ENCODE measurements at regions not wholly inside any gene's neighbourhood (a gene's known extent, or its start where the extent isn't known, plus 50 kb on each side); places are given as distances from the start of the nearest gene placed in this dataset.
"Not testable (repeated sequence)": the region's sequence is repeated elsewhere in the genome, so short reads cannot be mapped to it uniquely, and the experiment has no call there.

DNA sequence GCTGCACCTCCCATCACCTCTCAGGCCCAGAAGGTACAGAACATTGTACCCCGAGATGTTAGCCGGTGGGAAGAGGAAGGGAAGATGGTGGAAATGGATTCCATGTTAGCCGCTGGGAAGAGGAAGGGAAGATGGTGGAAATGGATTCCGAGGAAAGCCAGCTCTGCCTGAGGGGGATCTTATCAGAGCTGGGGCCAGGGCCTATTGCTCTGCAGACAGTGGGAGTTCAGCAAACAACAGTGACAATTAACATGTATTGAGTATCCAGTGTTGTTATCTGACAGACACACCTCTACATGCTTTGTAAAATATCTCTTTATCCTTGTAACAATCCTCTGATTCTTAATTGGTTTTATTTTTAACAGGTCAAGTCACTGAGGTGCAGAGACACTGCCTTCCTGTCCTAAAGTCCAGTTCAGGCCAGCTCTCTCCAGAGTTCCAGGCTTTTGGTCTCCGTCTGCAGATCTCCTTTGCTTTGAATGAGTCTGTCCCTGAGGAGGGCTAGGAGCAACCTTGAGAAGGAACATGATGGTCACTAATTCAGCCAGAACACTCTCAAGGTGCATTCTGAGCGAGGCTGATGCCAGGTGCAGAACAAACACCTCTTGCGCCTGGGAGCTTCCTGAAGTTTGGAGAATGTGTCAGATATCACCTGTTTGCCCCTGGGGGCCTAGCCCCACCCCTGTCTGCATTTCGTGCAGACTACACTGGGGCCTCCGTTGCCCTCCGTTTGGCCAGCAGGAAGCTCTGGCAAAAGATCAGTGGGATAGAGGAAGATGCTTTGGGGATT is 82.4 kb upstream of the PODXL start:
- Histone ChIP-seq H3K36me3 (no peaks in the 10 kb centered on the region), H3K27me3 (no peaks in the 10 kb centered on the region), H3K27ac (no peak overlapping the region), H3K4me3 (no peak overlapping the region), H3K9me3 (no peaks in the 10 kb centered on the region), H3K4me1 (no peaks in the 10 kb centered on the region)
- TF ChIP-seq, protein P1, sequence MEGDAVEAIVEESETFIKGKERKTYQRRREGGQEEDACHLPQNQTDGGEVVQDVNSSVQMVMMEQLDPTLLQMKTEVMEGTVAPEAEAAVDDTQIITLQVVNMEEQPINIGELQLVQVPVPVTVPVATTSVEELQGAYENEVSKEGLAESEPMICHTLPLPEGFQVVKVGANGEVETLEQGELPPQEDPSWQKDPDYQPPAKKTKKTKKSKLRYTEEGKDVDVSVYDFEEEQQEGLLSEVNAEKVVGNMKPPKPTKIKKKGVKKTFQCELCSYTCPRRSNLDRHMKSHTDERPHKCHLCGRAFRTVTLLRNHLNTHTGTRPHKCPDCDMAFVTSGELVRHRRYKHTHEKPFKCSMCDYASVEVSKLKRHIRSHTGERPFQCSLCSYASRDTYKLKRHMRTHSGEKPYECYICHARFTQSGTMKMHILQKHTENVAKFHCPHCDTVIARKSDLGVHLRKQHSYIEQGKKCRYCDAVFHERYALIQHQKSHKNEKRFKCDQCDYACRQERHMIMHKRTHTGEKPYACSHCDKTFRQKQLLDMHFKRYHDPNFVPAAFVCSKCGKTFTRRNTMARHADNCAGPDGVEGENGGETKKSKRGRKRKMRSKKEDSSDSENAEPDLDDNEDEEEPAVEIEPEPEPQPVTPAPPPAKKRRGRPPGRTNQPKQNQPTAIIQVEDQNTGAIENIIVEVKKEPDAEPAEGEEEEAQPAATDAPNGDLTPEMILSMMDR (IDR thresholded peaks at IDR 0.05), result no peak
- intact Hi-C loops (cut with DNase I), result no loop called here
- DNase-seq (ENCODE audit: low spot score in 2 of 2), result no peak

DNA sequence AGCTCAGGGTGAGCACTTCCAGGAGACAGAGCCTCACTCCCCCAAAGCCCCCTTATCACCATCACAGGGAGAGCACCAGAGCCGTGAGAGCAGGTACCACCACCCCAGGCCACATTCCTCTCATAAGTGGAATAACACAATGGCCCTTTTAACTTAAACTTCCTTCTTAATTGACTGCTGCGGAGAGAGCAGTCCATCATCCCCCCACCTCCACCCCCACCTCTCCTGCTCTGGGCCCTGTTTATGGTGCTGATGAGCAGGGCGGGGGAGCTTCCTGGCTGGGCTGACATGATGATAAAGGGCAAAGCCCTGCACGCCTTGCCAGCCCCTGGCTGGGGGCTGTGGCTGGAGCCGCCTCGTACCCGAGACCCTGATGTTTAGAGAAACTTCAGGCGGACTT is 81.4 kb upstream of the PODXL start:
- H3K9me3 ChIP-seq, result no peaks in the 10 kb centered on the region
- no peak overlapping the region for H3K4me3 ChIP-seq
- intact Hi-C loops (cut with DNase I), result no loop called here
- H3K27ac ChIP-seq, result no peak overlapping the region
- H3K36me3 ChIP-seq, result no peaks in the 10 kb centered on the region
- no peaks in the 10 kb centered on the region for H3K4me1 ChIP-seq
- H3K27me3 ChIP-seq, result no peaks in the 10 kb centered on the region
- DNase-seq (ENCODE audit: low spot score in 2 of 2), result no peak
- TF ChIP-seq, protein P1 (IDR thresholded peaks at IDR 0.05), result no peak

DNA sequence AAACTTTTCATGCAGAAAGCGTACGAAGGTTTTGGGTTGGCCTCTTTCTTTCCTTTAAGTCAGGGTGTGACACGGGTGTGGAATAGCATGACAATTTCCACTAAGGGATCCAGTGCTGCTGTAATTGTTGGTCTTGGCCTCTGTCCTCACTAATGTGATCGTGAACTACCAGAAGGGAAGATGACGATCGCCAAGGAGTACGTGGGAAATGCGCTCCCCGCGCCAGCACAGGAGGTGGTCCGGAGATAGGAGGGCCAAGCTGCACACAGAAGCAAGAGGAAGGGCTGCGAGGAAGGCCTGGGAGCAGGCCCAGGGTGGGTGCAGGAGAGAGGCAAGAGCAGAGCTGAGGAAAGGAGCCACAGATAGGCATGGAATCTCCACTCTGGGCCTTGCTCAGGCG is 79.7 kb upstream of the PODXL start:
- no peaks in the 10 kb centered on the region for H3K27me3 ChIP-seq
- H3K9me3 ChIP-seq, result no peaks in the 10 kb centered on the region
- TF ChIP-seq, protein P1 (IDR thresholded peaks at IDR 0.05), result no peak
- no peaks in the 10 kb centered on the region for H3K4me1 ChIP-seq
- H3K36me3 ChIP-seq, result no peaks in the 10 kb centered on the region
- H3K27ac ChIP-seq, result no peak overlapping the region
- H3K4me3 ChIP-seq, result no peak overlapping the region
- intact Hi-C loops (cut with DNase I), result no loop called here
- no peak for DNase-seq (ENCODE audit: low spot score in 2 of 2)

DNA sequence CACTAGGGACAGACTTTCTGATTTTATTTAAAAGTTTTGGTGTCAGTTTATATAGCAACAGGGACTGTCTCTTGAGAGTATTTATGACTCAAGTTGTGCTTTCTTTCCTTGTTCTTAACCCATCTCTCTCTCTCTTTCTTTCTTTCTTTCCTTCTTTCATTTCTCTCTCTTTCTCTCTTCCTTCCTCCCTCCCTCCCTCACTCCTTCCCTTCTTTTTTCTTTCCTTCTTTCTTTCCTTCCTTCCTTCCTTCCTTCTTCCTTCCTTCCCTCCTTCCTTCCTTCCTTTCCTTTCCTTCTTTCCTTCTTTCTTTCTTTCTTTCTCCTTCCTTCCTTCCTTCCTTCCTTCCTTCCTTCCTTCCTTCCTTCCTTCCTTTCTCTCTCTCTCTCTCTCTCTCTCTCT is 77.8 kb upstream of the PODXL start:
- H3K4me3 ChIP-seq; H3K9me3 ChIP-seq; intact Hi-C loops (cut with DNase I); H3K27ac ChIP-seq; H3K4me1 ChIP-seq; DNase-seq (ENCODE audit: low spot score in 2 of 2); H3K36me3 ChIP-seq; H3K27me3 ChIP-seq: not testable (repeated sequence)

DNA sequence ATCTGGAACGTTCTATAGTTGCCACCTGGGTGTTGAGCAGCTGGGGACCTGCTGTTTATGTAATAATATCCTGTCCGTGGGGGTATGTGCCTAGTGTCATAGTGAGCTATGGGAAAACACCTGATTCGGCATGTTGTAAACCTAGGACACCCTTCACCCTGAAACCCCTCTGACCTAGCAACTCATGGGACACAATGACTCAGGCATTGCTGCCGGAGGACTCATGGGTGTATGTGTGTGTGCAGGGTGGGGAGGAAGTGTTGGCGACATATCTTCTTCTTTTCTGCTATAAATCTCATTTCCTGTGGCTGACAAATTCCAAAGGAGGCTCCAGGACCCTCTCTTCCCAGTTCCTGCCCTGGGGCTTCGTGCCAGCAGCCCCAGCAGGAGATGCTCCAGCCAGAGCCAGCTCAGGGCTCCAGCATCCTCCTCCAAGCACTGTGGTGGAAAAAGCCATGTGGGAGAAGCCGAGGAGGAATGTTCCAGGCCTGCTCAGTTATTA is 77.0 kb upstream of the PODXL start:
- H3K27ac ChIP-seq, result peak overlapping the region in 1 of 2 donors; percentile 41
- intact Hi-C loops (cut with DNase I), result no loop called here

DNA sequence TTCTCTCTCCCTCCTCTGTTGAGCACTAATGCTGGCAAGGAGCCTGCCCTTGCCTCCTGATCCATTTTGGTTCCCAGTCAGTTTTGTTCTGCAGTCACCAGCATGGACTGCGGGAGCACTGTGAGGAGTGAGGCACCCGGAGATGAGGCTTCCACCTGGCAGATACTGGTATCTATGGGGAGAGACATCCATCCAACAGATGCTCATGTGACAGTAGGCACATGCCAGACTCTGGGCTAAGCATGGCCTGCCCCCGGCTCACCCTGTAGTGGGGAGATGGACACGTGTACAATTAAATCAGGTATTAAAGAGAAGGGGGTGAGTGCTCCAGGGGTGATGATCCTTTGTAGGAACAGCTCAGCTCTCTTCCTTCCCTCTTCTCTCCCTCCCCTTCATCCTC is 74.0 kb upstream of the PODXL start:
- Histone ChIP-seq H3K27me3 (no peaks in the 10 kb centered on the region), H3K9me3 (no peaks in the 10 kb centered on the region), H3K4me3 (no peak overlapping the region), H3K27ac (no peak overlapping the region), H3K36me3 (no peaks in the 10 kb centered on the region), H3K4me1 (peaks cover 0 to 3% of the 10 kb centered on the region in 2 donors)
- TF ChIP-seq, protein P1 (IDR thresholded peaks at IDR 0.05), result no peak
- no peak for DNase-seq (ENCODE audit: low spot score in 2 of 2)
- intact Hi-C loops (cut with DNase I), result no loop called here

More for the DNA sequence above, 77.0 kb upstream of the PODXL start:
- no peaks in the 10 kb centered on the region for H3K36me3 ChIP-seq
- H3K27me3 ChIP-seq, result no peaks in the 10 kb centered on the region
- H3K9me3 ChIP-seq, result no peaks in the 10 kb centered on the region
- TF ChIP-seq, protein P1 (IDR thresholded peaks at IDR 0.05), result no peak
- no peak overlapping the region for H3K4me3 ChIP-seq
- peaks cover 0 to 3% of the 10 kb centered on the region in 2 donors for H3K4me1 ChIP-seq
- DNase-seq (ENCODE audit: low spot score in 2 of 2), result no peak
